ENCODE measurements at regions not wholly inside any gene's neighbourhood (a gene's known extent, or its start where the extent isn't known, plus 50 kb on each side); places are given as distances from the start of the nearest gene placed in this dataset.

DNA sequence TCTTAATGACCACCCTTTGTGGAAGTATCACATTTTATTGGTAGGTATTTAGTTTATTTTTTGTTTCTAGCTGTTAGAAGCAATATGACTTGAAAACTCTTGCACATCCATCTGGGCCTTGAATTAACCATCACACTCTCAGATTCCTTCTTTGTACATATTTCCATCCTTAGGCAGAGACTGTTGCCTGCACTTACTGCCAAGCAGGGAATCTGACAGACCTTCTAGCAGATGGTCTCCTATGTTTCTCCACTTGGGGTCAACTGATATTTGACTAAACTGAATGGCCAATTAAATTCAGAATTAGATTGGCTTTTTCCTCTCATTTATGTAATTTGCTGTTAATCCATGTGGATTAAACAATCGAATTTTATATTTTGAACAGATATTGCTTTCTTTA lies 324.9 kb upstream of the TGFBR2 start:
- Histone ChIP-seq H3K27me3 (ENCODE audit: control insufficient read depth, insufficient read depth, low read length) (no peaks in the 10 kb centered on the region), H3K4me1 (ENCODE audit: control insufficient read depth, insufficient read depth, low read length) (peaks cover 8% of the 10 kb centered on the region), H3K9me3 (ENCODE audit: control insufficient read depth, insufficient read depth, low read length) (peaks cover 4% of the 10 kb centered on the region), H3K36me3 (ENCODE audit: control insufficient read depth, insufficient read depth, low read length) (no peaks in the 10 kb centered on the region), H3K4me3 (ENCODE audit: low read depth, low read length) (no peak overlapping the region), H3K9ac (ENCODE audit: low read depth, low read length) (no peak overlapping the region)

DNA sequence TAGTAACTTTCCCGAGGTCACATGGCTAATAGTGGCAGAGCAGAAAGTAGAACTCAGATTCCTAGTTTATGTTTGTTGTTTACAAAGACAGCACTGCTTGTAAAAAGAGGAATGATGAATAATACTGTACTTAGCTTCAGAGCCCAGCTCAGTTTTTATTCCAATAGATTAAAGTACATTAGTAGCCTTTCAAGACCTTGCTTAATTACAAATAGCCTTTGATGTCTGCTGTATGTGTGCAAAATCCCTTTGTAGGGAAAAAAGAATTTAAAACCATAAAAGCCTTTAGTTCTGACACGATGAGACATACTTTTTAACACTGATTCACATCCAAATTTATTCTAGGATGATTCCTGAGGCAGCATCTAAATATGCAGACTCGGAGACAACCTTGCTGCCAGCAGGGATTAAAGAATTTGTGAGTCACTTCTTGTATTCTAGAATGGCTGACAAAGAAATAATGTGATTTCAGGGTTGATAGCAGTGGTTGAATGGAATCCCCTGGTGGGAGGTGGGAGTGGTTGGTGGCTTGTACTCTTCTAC lies 324.2 kb upstream of the TGFBR2 start:
- no peak overlapping the region for H3K9ac ChIP-seq (ENCODE audit: low read depth, low read length)
- no peaks in the 10 kb centered on the region for H3K36me3 ChIP-seq (ENCODE audit: control insufficient read depth, insufficient read depth, low read length)
- H3K4me1 ChIP-seq (ENCODE audit: control insufficient read depth, insufficient read depth, low read length): peaks cover 8% of the 10 kb centered on the region
- H3K4me3 ChIP-seq (ENCODE audit: low read depth, low read length): no peak overlapping the region
- H3K9me3 ChIP-seq (ENCODE audit: control insufficient read depth, insufficient read depth, low read length): peaks cover 4% of the 10 kb centered on the region
- H3K27me3 ChIP-seq (ENCODE audit: control insufficient read depth, insufficient read depth, low read length): no peaks in the 10 kb centered on the region

- Histone ChIP-seq H3K4me1 (ENCODE audit: control insufficient read depth, insufficient read depth, low read length) (peaks cover 8% of the 10 kb centered on the region), H3K36me3 (ENCODE audit: control insufficient read depth, insufficient read depth, low read length) (no peaks in the 10 kb centered on the region), H3K9ac (ENCODE audit: low read depth, low read length) (no peak overlapping the region), H3K4me3 (ENCODE audit: low read depth, low read length) (no peak overlapping the region), H3K27me3 (ENCODE audit: control insufficient read depth, insufficient read depth, low read length) (no peaks in the 10 kb centered on the region), H3K9me3 (ENCODE audit: control insufficient read depth, insufficient read depth, low read length) (no peaks in the 10 kb centered on the region)
Measured at GRCh38 chr3:30285188-30286006, 321.0 kb upstream of the TGFBR2 start.

- H3K4me3 ChIP-seq (ENCODE audit: low read depth, low read length): no peak overlapping the region
- H3K36me3 ChIP-seq (ENCODE audit: control insufficient read depth, insufficient read depth, low read length): no peaks in the 10 kb centered on the region
- no peak overlapping the region for H3K9ac ChIP-seq (ENCODE audit: low read depth, low read length)
- no peaks in the 10 kb centered on the region for H3K9me3 ChIP-seq (ENCODE audit: control insufficient read depth, insufficient read depth, low read length)
- H3K27me3 ChIP-seq (ENCODE audit: control insufficient read depth, insufficient read depth, low read length): no peaks in the 10 kb centered on the region
- peaks cover 8% of the 10 kb centered on the region for H3K4me1 ChIP-seq (ENCODE audit: control insufficient read depth, insufficient read depth, low read length)
Measured at GRCh38 chr3:30286007-30286669, 320.3 kb upstream of the TGFBR2 start.

GRCh38 chr3:30286811-30287210 lies 319.6 kb upstream of the TGFBR2 start:
- H3K9ac ChIP-seq (ENCODE audit: low read depth, low read length): no peak overlapping the region
- H3K36me3 ChIP-seq (ENCODE audit: control insufficient read depth, insufficient read depth, low read length): no peaks in the 10 kb centered on the region
- no peak overlapping the region for H3K4me3 ChIP-seq (ENCODE audit: low read depth, low read length)
- no peaks in the 10 kb centered on the region for H3K27me3 ChIP-seq (ENCODE audit: control insufficient read depth, insufficient read depth, low read length)
- no peaks in the 10 kb centered on the region for H3K9me3 ChIP-seq (ENCODE audit: control insufficient read depth, insufficient read depth, low read length)
- peaks cover 8% of the 10 kb centered on the region for H3K4me1 ChIP-seq (ENCODE audit: control insufficient read depth, insufficient read depth, low read length)

GRCh38 chr3:30288830-30289229 lies 317.6 kb upstream of the TGFBR2 start:
- H3K4me3 ChIP-seq (ENCODE audit: low read depth, low read length): no peak overlapping the region
- H3K36me3 ChIP-seq (ENCODE audit: control insufficient read depth, insufficient read depth, low read length): no peaks in the 10 kb centered on the region
- no peaks in the 10 kb centered on the region for H3K4me1 ChIP-seq (ENCODE audit: control insufficient read depth, insufficient read depth, low read length)
- no peak overlapping the region for H3K9ac ChIP-seq (ENCODE audit: low read depth, low read length)
- no peaks in the 10 kb centered on the region for H3K9me3 ChIP-seq (ENCODE audit: control insufficient read depth, insufficient read depth, low read length)
- H3K27me3 ChIP-seq (ENCODE audit: control insufficient read depth, insufficient read depth, low read length): no peaks in the 10 kb centered on the region

DNA sequence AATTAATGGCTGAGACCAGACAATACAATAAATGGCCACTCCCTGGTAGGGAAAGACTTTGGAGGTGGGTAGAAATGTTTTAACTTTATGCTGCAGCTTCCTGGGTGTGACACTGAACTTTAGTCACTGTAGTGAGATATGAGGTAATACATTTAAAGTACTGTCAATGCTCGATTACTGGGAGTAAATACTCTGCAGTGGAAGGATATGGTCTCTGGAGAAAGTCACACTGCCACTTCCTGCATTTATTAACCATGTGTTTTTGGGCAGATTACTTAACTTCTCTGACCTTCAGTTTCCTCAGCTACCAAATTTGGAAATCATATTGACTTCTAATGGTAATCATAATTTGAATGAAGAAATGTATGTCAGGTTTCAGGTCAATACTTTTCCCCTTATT lies 317.1 kb upstream of the TGFBR2 start:
- Histone ChIP-seq H3K27me3 (ENCODE audit: control insufficient read depth, insufficient read depth, low read length) (no peaks in the 10 kb centered on the region), H3K9me3 (ENCODE audit: control insufficient read depth, insufficient read depth, low read length) (no peaks in the 10 kb centered on the region), H3K4me3 (ENCODE audit: low read depth, low read length) (no peak overlapping the region), H3K36me3 (ENCODE audit: control insufficient read depth, insufficient read depth, low read length) (no peaks in the 10 kb centered on the region), H3K4me1 (ENCODE audit: control insufficient read depth, insufficient read depth, low read length) (no peaks in the 10 kb centered on the region), H3K9ac (ENCODE audit: low read depth, low read length) (no peak overlapping the region)

DNA sequence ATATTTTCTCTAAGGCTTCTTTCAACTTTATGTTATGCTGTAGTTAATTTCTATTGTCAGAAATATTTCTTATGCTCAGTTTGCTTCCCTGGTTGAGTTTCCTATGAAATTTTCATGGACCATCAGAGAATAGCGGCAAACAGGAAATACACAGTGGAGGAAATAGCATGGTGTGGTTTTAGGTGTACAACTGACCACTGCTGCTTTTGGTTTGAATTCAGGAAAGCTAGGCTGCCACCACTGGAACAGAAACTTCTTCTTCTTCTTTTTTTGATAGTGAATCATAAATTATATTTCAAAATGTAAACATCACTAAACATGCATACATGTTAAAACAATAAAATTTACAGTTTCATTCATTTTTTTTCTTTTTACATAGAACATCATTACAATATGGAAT lies 316.6 kb upstream of the TGFBR2 start:
- H3K27me3 ChIP-seq (ENCODE audit: control insufficient read depth, insufficient read depth, low read length): no peaks in the 10 kb centered on the region
- H3K9me3 ChIP-seq (ENCODE audit: control insufficient read depth, insufficient read depth, low read length): no peaks in the 10 kb centered on the region
- no peak overlapping the region for H3K9ac ChIP-seq (ENCODE audit: low read depth, low read length)
- H3K36me3 ChIP-seq (ENCODE audit: control insufficient read depth, insufficient read depth, low read length): no peaks in the 10 kb centered on the region
- no peaks in the 10 kb centered on the region for H3K4me1 ChIP-seq (ENCODE audit: control insufficient read depth, insufficient read depth, low read length)
- no peak overlapping the region for H3K4me3 ChIP-seq (ENCODE audit: low read depth, low read length)

DNA sequence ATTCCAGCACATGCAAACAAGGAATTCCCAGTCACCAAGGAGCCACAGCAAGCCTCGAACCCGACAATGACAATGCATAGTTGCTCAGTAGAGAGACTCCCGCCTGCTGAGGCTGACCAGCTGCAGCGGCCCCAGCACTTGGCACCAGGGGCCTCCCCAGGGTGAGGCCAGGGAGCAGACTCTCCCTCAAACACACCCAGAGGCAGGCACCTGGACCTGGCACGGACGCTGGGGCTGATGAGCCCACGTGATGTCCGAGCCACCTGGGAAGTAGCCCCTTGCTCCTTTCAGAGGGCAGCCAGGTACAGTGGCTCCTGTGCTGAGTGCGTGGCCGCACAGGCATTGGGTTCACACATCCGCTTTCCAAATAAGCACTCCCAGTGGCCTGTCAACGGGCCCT lies 315.9 kb upstream of the TGFBR2 start:
- H3K27me3 ChIP-seq (ENCODE audit: control insufficient read depth, insufficient read depth, low read length): no peaks in the 10 kb centered on the region
- no peak overlapping the region for H3K9ac ChIP-seq (ENCODE audit: low read depth, low read length)
- H3K9me3 ChIP-seq (ENCODE audit: control insufficient read depth, insufficient read depth, low read length): no peaks in the 10 kb centered on the region
- no peak overlapping the region for H3K4me3 ChIP-seq (ENCODE audit: low read depth, low read length)
- H3K36me3 ChIP-seq (ENCODE audit: control insufficient read depth, insufficient read depth, low read length): no peaks in the 10 kb centered on the region
- no peaks in the 10 kb centered on the region for H3K4me1 ChIP-seq (ENCODE audit: control insufficient read depth, insufficient read depth, low read length)

DNA sequence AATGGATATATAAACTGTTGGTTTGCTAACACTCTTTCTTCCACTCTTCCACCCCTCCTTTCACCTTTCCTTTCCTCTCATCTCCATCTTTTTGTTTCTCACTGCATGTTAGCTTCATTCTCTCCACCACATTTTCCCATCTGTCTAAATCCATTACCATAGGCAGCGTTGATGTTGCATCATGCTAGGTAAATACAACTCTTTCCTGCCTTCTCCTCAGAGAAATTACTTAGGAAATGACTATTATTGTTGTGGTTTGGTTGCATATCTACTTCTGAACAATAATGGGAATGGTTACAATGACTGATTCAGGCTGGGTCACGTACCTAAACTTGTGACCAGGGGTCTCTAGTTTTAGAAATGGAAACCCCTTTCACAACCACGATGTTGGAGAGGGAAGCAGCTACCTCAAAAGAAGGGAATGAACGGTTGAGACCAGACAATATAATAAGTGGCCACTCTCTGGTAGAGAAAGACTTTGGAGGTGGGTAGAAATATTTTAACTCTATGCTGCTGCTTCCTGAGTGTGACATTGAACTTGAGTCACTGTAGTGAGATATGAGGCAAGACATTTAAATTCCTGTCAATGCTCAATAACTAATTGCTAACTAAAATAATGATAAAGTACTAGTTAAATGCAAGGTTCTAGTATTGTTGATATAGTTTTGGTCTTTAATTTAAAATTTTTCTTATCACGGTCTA lies 314.1 kb upstream of the TGFBR2 start:
- no peaks in the 10 kb centered on the region for H3K27me3 ChIP-seq (ENCODE audit: control insufficient read depth, insufficient read depth, low read length)
- no peaks in the 10 kb centered on the region for H3K9me3 ChIP-seq (ENCODE audit: control insufficient read depth, insufficient read depth, low read length)
- H3K9ac ChIP-seq (ENCODE audit: low read depth, low read length): no peak overlapping the region
- no peaks in the 10 kb centered on the region for H3K36me3 ChIP-seq (ENCODE audit: control insufficient read depth, insufficient read depth, low read length)
- no peaks in the 10 kb centered on the region for H3K4me1 ChIP-seq (ENCODE audit: control insufficient read depth, insufficient read depth, low read length)
- no peak overlapping the region for H3K4me3 ChIP-seq (ENCODE audit: low read depth, low read length)

DNA sequence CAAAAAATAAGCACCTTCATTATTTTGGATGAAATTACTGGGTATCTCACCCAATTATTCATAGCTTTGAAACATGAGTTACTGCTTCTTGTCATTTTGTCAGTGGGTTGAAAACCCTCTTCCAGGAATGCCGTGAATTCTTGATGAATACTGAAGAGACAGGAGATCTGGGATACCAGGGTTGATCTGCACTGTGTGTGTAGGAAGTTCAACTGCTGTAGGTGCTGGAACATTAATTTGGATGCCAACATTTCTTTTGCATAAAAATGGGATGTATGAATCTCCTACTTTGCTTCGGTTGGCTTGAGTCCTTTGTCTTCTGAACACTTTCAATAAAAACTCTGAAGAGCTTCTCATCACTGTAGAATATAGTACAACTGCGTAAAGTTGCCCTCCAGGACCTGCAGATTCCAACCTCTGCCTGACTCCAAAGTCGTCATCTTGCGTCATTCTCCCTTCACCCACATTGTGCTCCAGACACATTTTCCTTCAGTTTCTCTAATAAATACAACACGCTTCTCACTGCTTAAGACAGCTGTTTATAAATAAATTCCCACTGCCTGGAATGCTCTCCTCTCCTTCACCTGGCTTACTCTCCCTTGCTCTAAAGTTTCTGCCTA lies 312.7 kb upstream of the TGFBR2 start:
- Histone ChIP-seq H3K4me3 (ENCODE audit: low read depth, low read length) (no peak overlapping the region), H3K9me3 (ENCODE audit: control insufficient read depth, insufficient read depth, low read length) (no peaks in the 10 kb centered on the region), H3K4me1 (ENCODE audit: control insufficient read depth, insufficient read depth, low read length) (no peaks in the 10 kb centered on the region), H3K27me3 (ENCODE audit: control insufficient read depth, insufficient read depth, low read length) (no peaks in the 10 kb centered on the region), H3K9ac (ENCODE audit: low read depth, low read length) (no peak overlapping the region), H3K36me3 (ENCODE audit: control insufficient read depth, insufficient read depth, low read length) (no peaks in the 10 kb centered on the region)
